AG04450 (cell line): ENCODE measurements at regions not wholly inside any gene's neighbourhood (a gene's known extent, or its start where the extent isn't known, plus 50 kb on each side); places are given as distances from the start of the nearest gene placed in this dataset.

Experiments used
- CTCF ChIA-PET: fragments of 300-600, 350-600 bp; formaldehyde crosslinking; extraction: SDS; loops from one replicate; lab custom pipeline; 2022; ENCODE audit warnings: antibody characterized with exemption, inconsistent platforms; lab: Charles Lee
- POLR2A ChIA-PET: fragments of 350-600 bp; formaldehyde crosslinking; extraction: SDS; loops from one replicate; lab custom pipeline; 2021; ENCODE audit warnings: antibody characterized with exemption, inconsistent platforms; lab: Yijun Ruan, JAX
- DNase-seq: peaks from one replicate; pipeline ENCODE4 v3.0.0-alpha.2; 2011; ENCODE audit warnings: low read depth, low spot score
- H3K27ac ChIP-seq: one replicate; pipeline ENCODE4 v1.5.1; 2012; ENCODE audit warnings: low read depth, low read length, control low read depth
- H3K27me3 ChIP-seq: one replicate; pipeline ENCODE4 v1.6.0; 2012; ENCODE audit warnings: low read length; ENCODE audit not compliant: control insufficient read depth, insufficient read depth
- H3K4me3 ChIP-seq: 2 replicates; pipeline ENCODE4 v1.5.1; 2011; ENCODE audit warnings: mild to moderate bottlenecking, low read depth, low read length, control low read depth
- H3K9me3 ChIP-seq: 2 replicates; pipeline ENCODE4 v1.5.1; 2012; ENCODE audit warnings: low read length; ENCODE audit not compliant: control insufficient read depth, insufficient read depth
- TF ChIP-seq, protein P1 (sequence below): IDR thresholded peaks from 2 replicates; pipeline ENCODE4 v1.5.1; 2011; ENCODE audit warnings: low read depth, low read length, control low read depth, inconsistent platforms

DNA sequence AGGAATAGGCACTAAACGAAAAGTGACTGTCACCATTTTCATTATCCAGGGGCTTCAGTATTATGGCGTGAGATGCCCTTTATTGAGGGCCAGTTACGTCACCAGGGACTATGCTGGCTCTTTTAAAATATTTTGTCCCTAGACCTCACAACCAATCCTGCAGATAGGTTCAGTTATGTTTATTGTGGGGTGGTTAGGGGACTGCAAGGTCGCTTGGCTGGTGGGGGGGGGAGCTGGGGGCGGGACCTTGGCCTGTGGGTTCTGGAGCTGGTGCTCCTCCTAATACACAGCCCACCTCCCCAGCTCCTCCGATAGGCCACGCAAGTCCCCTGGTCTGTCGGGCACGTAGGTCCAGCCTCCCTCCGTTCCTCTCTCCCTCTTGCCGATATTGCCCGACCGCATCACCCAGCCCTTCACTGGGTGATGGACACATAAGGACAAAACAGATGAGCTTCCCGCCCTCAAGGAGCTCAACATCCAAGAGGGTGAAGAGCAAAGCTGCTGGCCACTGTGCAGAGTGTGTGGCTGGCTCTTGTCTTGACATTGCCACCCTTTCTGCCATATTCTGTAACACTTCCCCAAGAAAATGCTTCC, 271.8 kb downstream of the MATN1 start:
- TF ChIP-seq, protein P1, sequence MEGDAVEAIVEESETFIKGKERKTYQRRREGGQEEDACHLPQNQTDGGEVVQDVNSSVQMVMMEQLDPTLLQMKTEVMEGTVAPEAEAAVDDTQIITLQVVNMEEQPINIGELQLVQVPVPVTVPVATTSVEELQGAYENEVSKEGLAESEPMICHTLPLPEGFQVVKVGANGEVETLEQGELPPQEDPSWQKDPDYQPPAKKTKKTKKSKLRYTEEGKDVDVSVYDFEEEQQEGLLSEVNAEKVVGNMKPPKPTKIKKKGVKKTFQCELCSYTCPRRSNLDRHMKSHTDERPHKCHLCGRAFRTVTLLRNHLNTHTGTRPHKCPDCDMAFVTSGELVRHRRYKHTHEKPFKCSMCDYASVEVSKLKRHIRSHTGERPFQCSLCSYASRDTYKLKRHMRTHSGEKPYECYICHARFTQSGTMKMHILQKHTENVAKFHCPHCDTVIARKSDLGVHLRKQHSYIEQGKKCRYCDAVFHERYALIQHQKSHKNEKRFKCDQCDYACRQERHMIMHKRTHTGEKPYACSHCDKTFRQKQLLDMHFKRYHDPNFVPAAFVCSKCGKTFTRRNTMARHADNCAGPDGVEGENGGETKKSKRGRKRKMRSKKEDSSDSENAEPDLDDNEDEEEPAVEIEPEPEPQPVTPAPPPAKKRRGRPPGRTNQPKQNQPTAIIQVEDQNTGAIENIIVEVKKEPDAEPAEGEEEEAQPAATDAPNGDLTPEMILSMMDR, result no peak
- Histone ChIP-seq H3K9me3 (no peaks in the 10 kb centered on the region), H3K27me3 (peaks cover under 1% of the 10 kb centered on the region), H3K4me3 (no peak overlapping the region), H3K27ac (no peak overlapping the region)
- ChIA-PET CTCF (no interaction called here), POLR2A (no interaction called here)
- no peak for DNase-seq

DNA sequence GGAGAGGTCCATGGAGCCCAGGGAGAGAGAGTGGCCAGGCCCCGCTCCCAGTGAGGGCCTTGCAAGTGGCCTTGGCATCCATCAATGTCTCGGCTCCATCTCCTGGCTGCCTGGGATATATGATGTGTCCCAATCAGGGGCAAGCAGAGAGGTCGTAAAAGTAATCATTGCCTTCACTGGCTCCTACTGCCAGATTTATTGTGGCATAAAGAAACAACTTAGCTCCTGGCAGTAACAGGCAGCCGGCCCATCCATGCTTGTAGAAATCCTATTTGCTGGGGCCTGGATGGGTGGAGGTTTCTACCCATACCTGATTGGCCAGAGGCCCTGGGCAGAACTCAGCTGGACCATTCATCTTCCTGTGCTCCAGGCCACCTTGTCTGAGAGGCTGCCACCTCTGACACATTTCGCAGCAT, 272.6 kb downstream of the MATN1 start:
- ChIA-PET CTCF (interaction anchor here (0.9 kb wide), 1 partner anchor 257 kb away, joined by 3 read pairs; no protein-coding TSS in a partner anchor), POLR2A (no interaction called here)
- TF ChIP-seq, protein P1, result no peak
- Histone ChIP-seq H3K27me3 (peaks cover 3% of the 10 kb centered on the region), H3K9me3 (no peaks in the 10 kb centered on the region), H3K4me3 (no peak overlapping the region), H3K27ac (no peak overlapping the region)
- no peak for DNase-seq

DNA sequence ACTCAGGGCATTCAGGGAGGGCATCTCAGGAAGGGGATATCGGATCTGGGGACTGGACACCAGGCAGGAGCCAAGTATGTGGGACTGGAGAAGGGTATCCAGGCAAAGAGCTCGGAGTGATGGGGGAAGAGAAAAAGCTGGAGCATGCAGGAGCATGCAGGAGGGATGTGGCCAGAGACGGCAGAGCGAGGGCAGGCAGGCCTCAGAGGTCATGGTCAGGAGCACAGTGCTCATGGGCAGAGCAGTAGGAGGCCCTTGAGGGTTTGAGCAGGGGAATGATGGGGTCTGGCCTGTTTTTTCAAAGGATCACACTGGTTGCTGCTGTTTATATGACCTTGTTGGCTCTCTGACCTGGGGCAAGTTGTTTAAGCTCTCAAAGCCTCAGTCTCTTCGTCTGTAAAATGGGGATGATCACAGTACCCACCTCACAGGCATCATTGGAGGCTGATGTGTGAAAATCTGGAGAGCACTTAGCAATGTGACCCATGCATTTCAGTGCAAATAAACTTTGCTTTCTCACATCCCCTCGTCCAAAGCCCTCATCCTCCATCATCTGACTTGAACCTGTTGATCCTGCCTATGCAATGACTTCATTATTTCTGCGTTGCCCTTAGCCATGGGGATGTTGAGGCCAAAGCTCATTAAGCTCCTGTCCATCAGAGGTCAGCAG, 273.1 kb downstream of the MATN1 start:
- no peaks in the 10 kb centered on the region for H3K9me3 ChIP-seq
- no peak for DNase-seq
- TF ChIP-seq, protein P1, result no peak
- peaks cover 3% of the 10 kb centered on the region for H3K27me3 ChIP-seq
- H3K27ac ChIP-seq, result no peak overlapping the region
- CTCF ChIA-PET, result interaction anchor here (0.9 kb wide), 1 partner anchor 258 kb away, joined by 3 read pairs; no protein-coding TSS in a partner anchor
- POLR2A ChIA-PET, result no interaction called here
- no peak overlapping the region for H3K4me3 ChIP-seq

DNA sequence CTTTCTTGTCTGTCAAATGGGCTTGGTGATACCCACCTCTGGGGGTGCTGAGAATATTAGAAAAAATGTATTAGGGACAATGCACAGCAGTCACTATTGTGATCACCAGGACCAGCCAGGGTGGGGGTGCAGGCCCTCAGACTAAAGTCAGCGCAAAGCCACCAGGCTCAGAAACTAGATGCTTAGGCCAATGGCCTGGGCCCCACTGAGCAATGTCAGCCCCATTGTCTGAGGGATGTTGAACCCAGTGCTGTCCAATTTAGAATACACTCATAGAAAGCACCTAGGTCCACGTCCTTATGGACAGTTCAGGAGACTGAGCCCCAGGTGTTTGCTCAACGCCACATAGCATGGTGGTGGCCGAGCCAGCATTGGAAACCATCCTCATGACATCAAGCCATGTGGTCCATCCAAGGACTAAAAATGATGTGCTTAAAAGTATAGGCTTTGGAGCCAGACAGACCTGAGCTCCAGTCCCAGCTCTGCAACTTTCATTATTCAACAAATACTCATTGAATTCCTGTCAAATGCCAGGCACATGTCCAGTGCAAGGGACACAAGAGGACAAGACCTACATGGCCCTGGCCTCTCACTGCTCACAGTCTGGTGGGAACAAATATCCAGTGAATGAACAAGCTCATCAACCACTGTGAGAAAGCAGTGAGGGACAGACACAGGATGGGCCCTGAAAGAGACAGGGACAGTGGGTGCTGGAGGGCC, 273.8 kb downstream of the MATN1 start:
- no peak for DNase-seq

More for the DNA sequence above, 273.8 kb downstream of the MATN1 start:
- Histone ChIP-seq H3K27ac (no peak overlapping the region), H3K9me3 (no peaks in the 10 kb centered on the region), H3K27me3 (peaks cover 3% of the 10 kb centered on the region), H3K4me3 (no peak overlapping the region)
- TF ChIP-seq, protein P1, result no peak
- CTCF ChIA-PET, result interaction anchor here (0.9 kb wide), 1 partner anchor 258 kb away, joined by 3 read pairs; no protein-coding TSS in a partner anchor
- POLR2A ChIA-PET, result no interaction called here
